ENCODE measurements at regions not wholly inside any gene's neighbourhood (a gene's known extent, or its start where the extent isn't known, plus 50 kb on each side); places are given as distances from the start of the nearest gene placed in this dataset.

- DNase-seq (ENCODE audit: low read depth) = peak; percentile 89
- no peak overlapping the region for H3K4me3 ChIP-seq (ENCODE audit: control insufficient read depth, low read depth, low read length)
- TF ChIP-seq CTCF (conservative IDR thresholded peaks at IDR 0.05; ENCODE audit: control insufficient read depth, insufficient read depth, low read depth, low read length) = no peak
Observed at GRCh38 chr10:69703766-69704630, 74.0 kb downstream of the FAM241B start.

- DNase-seq (ENCODE audit: low read depth) = no peak
- no peak overlapping the region for H3K4me3 ChIP-seq (ENCODE audit: control insufficient read depth, low read depth, low read length)
- TF ChIP-seq CTCF (conservative IDR thresholded peaks at IDR 0.05; ENCODE audit: control insufficient read depth, insufficient read depth, low read depth, low read length) = no peak
Observed at GRCh38 chr10:69709366-69709941, 79.4 kb downstream of the FAM241B start.

- no peak overlapping the region for H3K4me3 ChIP-seq (ENCODE audit: control insufficient read depth, low read depth, low read length)
- no peak for TF ChIP-seq CTCF (conservative IDR thresholded peaks at IDR 0.05; ENCODE audit: control insufficient read depth, insufficient read depth, low read depth, low read length)
- DNase-seq (ENCODE audit: low read depth) = no peak
Observed at GRCh38 chr10:69710008-69710888, 80.2 kb downstream of the FAM241B start.

GRCh38 chr10:69712342-69712741, 82.3 kb downstream of the FAM241B start:
- no peak for DNase-seq (ENCODE audit: low read depth)
- no peak for TF ChIP-seq CTCF (conservative IDR thresholded peaks at IDR 0.05; ENCODE audit: control insufficient read depth, insufficient read depth, low read depth, low read length)
- H3K4me3 ChIP-seq (ENCODE audit: control insufficient read depth, low read depth, low read length) = no peak overlapping the region

- no peak overlapping the region for H3K4me3 ChIP-seq (ENCODE audit: control insufficient read depth, low read depth, low read length)
- TF ChIP-seq CTCF (conservative IDR thresholded peaks at IDR 0.05; ENCODE audit: control insufficient read depth, insufficient read depth, low read depth, low read length) = no peak
- no peak for DNase-seq (ENCODE audit: low read depth)
Observed at GRCh38 chr10:69714572-69714971, 84.5 kb downstream of the FAM241B start.

- H3K4me3 ChIP-seq (ENCODE audit: control insufficient read depth, low read depth, low read length) = no peak overlapping the region
- DNase-seq (ENCODE audit: low read depth) = peak; percentile 55
- TF ChIP-seq CTCF (conservative IDR thresholded peaks at IDR 0.05; ENCODE audit: control insufficient read depth, insufficient read depth, low read depth, low read length) = no peak
Observed at GRCh38 chr10:69715156-69715898, 85.3 kb downstream of the FAM241B start.

Measured in fibroblast of mammary gland (primary cell).